ENCODE measurements at regions not wholly inside any gene's neighbourhood (a gene's known extent, or its start where the extent isn't known, plus 50 kb on each side); places are given as distances from the start of the nearest gene placed in this dataset.

DNA sequence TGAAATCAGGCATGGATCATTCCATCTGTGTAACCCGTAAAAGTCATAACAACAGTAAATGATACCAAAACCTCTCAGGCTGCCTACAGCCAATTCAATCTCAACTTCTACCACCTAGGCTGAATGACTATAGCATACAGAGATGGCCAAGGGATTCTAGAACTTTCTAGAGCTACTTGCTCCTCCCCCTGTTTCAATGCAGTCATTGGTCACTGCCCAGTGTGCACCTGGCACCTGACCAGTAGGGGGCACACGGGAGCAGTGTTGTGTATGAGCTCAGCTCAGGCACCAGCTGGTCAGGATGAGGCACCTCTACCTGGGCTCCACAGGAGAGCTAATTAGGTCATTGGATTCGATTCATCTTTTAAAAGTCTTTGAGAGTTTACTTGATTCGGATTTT is 86.2 kb downstream of the PLEKHG1 start:
- TF ChIP-seq, protein P1, sequence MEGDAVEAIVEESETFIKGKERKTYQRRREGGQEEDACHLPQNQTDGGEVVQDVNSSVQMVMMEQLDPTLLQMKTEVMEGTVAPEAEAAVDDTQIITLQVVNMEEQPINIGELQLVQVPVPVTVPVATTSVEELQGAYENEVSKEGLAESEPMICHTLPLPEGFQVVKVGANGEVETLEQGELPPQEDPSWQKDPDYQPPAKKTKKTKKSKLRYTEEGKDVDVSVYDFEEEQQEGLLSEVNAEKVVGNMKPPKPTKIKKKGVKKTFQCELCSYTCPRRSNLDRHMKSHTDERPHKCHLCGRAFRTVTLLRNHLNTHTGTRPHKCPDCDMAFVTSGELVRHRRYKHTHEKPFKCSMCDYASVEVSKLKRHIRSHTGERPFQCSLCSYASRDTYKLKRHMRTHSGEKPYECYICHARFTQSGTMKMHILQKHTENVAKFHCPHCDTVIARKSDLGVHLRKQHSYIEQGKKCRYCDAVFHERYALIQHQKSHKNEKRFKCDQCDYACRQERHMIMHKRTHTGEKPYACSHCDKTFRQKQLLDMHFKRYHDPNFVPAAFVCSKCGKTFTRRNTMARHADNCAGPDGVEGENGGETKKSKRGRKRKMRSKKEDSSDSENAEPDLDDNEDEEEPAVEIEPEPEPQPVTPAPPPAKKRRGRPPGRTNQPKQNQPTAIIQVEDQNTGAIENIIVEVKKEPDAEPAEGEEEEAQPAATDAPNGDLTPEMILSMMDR (IDR thresholded peaks at IDR 0.05): peak in 1 of 3 experiments; percentile 8
- TF ChIP-seq POLR2A (IDR thresholded peaks at IDR 0.05): no peak
- TF ChIP-seq POLR2AphosphoS5 (IDR thresholded peaks at IDR 0.05; ENCODE audit: insufficient read depth in 1 of 2, low read depth in 1 of 2): no peak

Data from vagina (tissue), 2 donors.